ENCODE measurements at regions not wholly inside any gene's neighbourhood (a gene's known extent, or its start where the extent isn't known, plus 50 kb on each side); places are given as distances from the start of the nearest gene placed in this dataset.

DNA sequence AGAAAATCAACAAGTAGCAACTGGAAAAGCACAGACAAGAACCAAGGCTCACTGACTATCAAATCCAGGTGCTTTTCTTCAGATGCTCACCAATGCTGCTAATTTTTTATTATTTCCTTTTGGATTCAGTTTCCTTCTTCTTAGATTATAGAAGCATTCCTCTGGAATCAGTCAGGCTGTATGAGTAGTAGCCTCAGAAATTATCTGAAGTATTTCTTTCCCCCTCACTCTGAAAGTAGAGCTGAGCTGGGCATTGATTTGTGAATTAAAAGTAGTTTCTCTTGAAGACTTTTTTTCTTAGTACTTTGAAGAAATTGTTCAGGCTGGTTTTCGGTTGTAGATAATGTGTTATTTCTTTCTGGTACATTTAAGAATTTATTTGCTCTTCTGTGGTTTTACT is 273.7 kb downstream of the NOL4 start:
- DNase-seq, result no peak

DNA sequence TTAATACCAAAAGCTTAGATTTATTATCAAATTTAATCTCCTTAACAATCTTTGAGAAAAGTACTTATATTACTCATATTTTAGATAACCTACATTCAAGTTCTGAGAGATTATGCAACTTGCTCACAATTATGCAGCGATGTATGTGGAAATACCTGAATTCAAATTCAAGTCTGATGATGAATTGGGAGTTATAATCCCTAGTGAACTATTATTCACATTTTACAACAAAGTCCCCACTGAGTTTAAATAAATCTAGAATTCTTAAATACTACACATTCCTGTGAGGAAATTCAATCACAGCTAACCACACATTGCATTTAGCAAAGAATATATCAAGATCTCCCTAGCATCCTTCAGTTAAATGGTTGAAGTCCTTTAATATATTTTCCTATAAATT is 278.4 kb downstream of the NOL4 start:
- DNase-seq, result no peak

DNA sequence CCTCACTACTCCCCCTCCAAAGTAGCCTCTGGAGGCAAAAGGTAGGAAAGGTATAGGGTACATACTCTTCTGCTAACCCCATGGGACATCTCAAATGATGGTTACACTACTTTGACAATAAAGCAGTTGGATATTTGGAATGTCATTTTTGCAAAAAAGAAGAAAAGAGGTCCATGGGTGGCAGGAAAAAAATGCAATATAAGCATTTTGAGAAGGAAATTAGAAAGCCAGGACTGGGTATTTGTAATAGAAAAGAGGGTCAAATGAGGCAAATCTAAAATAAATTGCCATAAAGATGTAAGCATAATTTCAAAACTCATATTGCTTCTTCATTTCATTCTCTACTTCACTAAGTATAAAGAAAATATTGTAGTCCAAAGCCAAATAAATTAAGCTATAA is 280.2 kb downstream of the NOL4 start:
- DNase-seq, result no peak

DNA sequence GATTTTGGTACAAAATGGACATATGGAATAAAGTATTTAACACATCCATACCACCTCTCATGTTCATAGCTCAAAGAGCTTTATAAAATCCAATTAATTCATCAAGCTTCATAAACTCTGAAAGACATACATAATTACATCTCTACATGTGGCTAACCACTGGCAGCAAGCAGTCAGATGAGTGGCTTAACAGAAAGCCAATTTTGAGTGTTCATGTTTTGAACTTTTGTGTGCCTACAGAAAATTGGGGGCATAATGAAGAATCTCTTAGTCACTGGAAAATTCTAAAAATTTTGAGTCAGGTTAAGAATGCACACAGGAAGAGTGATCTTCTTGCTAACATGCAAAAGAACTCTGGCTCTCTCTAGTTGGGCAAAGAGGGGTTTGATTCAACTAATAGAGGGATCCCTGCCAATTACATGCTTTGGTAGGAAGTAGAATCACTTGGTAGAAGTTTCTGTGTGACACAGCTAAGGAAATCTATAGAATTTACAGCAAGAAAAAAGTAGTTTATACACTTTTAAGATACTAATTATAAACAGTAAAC is 287.4 kb downstream of the NOL4 start:
- no peak for DNase-seq

DNA sequence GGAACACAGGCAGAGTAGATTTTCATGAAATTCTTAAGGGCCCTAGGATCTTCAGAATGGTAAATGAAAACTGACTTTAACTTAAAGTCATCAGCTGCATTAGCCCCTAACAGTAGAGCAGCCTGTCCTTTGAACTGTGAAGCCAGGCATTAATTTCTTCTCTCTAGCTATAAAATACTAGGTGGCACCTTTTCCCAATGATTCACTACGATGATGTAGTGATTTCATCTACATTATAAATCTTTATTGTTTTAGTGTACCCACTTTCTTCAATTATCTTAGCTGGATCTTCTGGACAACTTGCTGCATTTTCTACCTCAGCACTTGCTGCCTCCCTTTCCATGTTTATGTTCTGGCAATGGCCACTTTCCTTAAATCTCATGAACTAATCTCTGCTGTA is 290.5 kb downstream of the NOL4 start:
- no peak for DNase-seq

DNA sequence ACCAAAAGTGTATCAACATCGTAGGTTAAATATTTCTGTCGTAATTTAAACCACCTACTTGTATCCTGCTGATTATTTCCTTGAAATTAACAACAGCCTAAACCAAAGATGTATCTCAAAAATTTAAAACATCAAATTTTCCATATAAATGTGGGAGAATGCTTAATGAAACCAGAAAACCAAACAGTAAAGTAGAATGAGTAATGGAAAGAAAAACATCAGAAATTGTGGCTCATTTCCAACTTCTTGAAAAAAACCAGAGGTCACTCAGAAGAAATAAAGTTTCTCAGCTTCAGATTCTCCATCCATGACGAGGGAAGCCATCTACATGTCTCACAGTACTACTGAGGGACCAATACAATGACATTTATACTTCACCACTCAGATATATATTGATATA is 296.5 kb downstream of the NOL4 start:
- no peak for DNase-seq

DNA sequence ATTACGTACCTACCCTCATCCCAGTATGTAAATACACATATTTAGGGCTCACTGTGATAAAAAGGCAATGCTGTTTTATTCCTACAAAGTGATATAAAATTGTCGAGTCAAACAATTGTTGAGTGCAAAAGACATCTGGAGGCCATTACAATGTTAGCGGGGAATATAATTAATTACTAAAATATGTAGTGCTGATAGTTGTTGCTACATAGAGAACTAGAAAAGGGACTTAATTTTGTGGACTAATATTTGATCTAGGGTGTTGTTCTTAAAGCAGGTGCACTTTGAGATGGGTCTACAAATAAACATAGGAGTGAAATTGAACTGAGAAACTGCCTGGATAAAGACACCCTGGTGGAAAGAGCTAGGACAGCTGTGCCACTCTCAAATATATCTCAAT is 300.1 kb downstream of the NOL4 start:
- no peak for DNase-seq

DNA sequence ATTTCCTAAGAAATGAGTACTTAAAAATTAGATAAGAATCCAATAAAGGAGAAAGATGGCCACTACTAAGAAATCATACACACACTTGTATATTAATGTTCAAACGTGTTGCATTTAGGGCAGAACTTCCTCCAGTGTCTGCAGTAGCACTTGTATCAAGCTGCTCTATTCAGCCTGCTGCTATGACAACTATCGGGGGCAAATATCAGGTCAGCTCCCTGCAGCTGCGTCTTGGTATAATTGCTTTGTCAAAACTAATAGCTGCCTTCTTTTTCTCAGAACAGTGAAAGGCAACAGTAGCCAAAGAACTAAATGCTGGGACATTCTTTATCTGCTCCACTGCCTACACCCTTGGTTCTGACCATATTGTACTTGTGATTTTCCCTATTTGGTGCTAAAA is 300.7 kb downstream of the NOL4 start:
- DNase-seq, result no peak

DNA sequence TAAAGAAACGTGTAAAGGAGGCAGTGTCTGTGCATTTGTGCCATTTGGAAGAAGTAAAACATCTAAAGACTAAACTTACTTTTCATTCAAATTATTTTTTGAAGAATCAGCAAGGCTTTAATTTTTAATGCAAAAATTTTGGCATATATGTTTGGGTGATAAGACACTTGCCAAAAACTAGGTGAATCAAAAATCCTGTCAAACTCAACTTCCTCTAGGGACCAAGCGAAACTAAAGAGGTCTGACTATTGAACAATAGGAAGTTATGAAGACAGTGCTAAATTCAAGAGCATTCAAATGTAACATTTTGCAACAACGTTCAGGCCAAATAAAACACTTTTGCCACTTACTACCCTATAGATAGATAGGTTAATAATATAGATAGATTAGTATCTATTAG is 306.1 kb downstream of the NOL4 start:
- no peak for DNase-seq

DNA sequence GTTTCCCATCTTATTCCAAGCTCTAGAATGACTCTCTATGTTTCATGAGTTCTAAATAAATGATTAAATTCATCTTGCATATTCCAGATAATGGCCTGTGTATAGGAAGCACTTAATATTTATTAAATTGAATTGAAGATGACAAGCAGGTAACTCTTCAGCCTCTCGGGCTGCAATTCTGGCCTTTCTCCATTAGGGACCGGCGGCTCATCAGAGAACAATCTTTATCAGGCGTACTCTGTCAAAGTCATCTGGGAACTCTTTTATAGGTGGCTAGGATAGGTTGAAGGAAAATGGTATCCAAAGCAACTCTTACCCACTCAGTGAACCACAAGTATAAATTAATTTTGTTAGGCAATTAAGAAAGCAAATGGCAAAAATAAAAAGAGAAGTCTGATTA is 308.5 kb downstream of the NOL4 start:
- no peak for DNase-seq

DNA sequence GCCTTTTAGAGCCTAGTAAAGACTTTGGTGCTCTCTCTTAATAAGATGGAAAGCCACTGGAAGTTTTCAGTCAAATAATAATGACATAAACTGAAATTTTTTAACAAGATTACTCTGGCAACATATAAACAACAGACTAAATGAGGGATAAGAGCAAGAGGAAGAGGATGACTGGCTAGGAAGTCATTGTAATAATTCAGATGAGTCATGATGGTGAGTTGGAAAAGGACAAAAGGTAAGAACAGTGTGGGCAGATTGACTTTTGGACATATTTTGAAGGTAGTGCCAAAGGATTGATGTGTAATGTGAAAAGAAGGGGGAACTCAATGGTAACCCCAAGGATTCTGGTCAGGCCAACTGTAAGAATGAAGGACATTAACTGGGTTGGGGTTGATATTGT is 310.3 kb downstream of the NOL4 start:
- no peak for DNase-seq

DNA sequence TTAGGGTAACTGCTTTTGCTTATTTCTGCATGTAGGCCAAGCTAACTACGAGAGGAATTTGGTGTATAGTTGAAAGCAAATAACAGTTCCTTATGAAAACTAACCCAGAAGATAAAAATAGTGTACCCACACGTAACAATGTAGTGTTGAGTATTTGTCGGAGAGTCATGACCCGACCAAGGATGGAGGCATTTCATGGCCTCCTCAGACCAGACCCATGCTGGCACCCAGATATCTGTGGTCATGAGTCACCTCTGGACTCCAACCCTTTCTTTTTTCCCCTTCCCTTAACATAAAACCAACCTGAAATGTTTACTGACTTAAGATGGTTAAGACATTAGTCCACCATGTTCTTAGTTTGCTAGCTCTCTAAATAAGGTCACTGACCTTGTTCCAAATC is 318.7 kb downstream of the NOL4 start:
- DNase-seq, result no peak

DNA sequence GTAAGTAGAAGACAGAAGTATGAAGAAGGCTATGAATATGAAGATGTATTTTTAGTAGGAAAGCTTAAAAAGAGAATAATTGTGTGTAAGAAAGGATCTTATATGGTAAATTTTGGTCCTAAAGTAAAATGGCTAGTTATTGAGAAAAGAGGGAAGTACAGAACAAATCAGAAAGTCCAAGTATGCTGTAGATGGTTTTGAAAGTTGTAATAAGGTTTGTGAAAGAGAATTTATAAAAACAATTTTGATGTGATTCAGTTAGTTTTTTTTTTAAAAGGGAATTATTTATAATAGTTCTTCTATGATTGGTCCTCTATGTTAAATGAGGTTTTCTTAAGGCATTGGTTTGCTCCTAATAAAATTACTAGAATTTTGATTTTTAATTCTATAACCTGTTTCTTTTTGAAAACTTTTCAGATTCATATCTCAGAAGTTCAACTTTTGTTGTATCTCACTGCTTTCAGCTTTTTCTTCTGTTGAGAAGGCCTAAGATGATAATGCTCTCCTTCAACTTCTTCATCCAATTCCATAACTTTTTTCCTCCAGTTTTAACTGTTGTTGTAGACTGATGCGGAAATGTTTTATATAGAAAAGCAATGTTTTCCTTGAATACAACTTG is 322.7 kb downstream of the NOL4 start:
- DNase-seq, result no peak

DNA sequence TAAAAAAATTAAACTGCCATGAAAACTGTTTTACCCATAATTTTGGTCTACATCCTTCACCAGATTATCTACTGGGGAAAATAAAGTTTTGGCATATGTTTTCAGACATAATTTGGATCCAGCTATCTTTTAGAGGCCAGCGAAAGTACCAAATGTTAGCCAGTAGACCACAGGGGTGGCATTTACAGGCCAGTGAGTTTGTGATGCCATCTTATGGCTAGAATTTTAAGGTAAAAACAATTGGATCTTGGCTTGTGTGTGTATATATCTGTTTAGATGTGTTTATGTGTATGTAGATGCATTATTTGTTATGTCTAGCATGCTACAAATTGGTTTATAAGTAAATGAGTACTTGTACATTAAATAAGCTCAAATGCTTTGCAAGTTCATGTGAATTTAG is 322.6 kb downstream of the ASXL3 start:
- no peak for DNase-seq

DNA sequence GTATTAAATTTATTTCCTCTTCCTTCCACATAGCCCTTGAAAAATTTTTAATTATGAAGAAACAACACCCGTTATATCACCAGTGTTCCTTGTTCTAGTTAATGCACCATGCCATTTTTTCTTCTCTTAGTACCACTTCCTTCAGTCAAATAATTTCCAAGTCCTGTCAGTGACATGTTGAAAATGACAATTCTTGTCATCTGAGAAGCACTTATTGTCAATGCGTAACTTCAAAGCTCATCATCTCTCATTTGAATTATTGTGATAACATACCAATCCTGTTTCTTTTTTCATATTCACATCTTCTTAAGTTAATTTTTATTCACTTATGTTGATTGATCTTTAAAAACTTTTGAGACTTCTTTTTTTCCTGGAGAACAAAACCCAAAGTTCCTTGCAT is 320.4 kb downstream of the ASXL3 start:
- no peak for DNase-seq

DNA sequence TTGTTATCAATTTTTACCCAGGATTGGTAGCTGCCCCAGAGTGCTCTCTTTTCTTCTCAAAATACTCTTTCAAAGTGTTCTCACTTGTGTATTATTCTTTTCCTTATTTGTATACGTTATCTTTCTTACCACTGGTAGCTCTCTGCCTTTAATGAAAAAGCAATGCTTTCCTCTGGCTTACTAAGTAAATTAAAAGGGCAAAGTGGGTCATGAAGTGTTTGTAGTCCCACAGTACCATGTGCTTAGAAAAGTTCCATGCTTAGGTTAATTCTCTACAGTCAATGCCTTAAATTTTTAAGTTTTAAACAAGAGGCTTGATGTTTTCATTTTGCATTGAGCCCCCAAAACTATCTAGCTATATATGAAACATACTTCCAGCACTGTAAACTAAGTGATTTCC is 300.2 kb downstream of the ASXL3 start:
- DNase-seq, result no peak

DNA sequence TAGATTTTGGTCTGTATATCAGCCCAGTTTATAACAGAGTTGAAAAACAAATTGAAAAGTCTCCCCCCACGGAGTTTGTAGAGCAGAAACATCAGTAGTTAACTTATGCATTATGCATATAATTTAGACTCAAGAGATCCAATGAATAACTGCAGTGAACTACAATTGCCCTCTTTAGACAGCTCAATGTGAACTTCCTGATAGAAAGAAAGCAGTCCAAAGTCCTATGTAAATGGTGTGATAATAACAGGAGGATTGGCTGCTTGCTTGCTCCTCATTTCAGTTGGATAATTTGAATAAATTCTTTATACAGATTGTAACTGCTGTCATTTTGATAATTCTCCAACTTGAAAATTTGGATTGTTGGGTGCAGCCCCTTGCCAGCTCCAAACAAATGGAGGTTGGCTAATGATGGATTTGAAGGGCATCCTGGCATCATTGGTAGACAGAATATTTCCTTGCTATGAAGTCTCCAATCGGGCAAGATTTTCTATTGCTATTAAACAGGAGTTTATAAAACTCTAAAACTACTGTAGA is 297.1 kb downstream of the ASXL3 start:
- DNase-seq, result no peak

DNA sequence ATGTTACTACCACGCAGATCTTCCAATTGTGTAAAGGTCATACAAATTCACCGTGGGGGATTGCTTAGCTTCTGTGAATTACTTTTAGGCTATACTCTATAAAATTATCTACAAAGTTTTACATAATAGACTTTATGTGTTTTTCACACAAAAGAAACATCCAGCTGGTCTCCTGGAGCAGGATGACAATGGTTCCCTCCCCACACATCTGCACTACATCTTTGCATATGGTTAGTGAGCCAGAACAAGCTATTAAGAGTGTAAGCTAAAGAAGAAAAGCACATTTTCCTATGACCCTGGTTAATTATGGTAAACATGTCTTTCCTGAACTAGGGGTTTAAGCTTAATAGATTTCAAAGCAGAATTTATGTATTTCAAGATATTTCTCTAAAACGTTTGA is 295.1 kb downstream of the ASXL3 start:
- no peak for DNase-seq

DNA sequence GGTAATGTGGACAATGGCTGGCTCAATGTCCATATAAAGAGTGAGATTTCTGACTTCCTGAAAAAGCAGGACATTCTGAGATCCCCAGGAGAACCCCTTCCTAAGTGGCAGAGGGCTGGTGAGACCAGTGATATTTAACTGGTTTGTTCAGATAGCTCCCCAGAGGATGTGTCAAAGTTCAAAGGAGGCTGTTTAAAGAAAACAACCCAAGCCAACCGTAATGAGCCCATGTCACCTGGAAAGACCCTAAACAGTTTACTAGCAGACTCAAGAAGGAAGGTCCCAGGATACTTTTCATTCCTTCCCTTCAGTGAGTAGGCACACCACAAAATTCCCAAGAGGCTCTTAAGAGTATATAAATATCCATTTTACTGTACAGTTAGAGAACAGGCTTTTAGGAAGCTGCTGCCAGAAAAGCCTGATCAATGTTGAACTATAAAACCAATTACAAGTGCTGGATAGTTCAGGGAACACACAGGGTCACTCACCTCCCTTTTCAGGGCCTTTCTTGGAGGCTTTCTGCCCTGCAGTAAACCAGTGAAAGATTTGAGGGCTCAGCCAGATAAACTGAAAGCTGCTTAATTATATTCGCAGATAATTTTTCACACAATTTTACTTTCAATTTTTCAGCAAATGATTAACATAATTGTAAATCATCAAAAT is 293.5 kb downstream of the ASXL3 start:
- no peak for DNase-seq

DNA sequence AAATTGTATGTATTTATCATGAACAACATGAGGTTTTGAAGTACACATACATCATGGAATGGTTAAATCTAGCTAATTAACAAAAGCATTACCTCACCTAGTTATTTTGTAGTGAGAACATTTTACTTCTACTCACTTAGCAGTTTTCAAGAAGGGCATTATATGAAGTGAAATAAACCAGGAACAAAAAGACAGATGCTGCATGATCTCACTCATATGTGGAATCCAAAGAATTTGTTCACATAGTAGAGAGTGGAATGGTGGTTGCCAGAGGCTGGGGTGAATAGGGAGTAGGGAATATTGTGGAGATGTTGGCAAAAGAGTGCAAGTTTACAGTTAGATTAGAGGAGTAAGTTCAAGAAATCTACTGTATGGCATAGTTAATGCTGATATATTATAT is 292.0 kb downstream of the ASXL3 start:
- DNase-seq, result no peak

DNA sequence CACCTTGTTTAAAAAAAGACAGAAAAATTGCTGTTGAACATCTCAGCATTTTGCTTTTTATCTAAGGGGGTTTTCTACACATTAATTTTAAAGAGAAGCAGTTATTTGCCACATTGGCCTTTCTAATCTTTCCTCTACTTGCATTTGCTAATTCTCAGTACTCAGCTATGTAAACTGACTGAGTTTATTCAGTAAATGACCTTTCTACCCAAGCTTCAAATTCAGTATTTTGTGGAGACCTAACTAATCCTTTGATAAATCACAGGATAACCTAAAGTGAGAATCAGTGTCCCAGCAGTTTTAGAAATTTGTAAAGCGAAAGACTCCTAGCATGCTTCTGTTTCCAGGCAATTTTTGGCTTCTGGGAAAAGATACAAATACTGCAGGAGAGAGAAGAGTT is 288.4 kb downstream of the ASXL3 start:
- no peak for DNase-seq

DNA sequence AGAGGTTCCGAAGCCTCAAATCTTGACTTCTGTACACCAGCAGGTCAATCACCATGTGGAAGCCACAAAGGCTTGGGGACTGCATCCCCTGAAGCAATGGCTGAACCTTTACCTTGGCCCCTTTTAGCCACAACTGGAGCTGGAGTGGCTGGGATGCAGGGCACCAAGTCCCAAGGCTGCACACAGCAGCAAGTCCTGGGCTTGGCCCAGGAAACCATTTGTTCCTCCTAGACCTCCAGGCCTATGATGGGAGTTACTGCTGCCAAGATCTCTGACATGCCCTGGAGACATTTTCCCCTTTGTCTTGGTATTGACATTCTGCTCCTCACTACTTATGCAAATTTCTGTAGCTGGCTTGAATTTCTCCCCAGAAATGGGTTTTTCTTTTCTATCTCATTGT is 285.9 kb downstream of the ASXL3 start:
- no peak for DNase-seq

DNA sequence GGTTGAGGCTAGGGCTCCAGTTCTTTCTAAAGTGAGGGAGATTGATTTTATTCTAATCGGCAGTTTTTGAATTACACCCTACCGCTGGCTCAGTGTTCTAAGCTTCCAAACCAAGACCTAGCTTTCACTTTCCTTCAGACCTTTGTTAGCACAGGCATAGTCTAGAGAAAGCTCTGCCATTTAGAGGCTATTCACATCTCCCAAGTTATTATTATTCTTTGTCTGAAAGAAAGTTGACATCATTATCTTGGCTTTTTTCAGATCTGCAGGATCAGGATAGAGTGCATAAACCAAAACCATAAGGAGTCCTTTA is 276.8 kb downstream of the ASXL3 start:
- no peak for DNase-seq

DNA sequence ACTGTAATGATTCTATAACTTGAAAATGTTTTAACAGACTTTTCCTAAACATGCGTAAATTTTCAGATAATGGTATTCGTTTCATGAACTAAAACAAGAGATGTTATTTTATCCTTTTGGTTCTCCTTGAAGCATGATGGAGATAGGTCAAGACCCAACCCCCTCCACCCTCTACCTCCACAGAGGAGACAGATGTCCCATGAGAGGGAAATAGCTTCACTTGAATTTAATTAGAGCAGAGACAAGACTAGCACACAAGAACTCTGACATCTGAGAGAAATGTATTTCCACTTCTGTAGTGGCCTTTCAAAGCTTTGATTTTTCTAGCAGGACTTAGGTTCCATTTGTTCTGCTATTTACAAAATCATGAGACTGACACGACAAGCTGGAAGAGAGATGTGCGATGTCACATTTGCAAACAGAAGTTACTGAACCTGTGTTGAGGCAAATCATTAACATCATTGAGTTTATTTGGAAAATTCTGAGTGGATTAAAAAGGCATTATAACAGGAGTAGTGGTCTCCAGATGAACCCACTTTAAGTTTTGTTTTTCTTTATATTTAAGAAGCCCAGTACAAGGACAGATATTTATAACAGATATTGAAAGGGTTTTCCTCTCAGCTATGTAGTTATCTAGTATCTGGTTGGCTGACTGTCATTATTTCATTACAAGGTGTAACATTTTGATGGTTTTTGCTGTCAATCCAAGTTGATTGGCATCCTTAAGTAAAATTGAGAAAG is 276.2 kb downstream of the ASXL3 start:
- DNase-seq, result no peak

All from hindlimb muscle (tissue), 1 donor.